Endothelial cell of umbilical vein (primary cell): ENCODE measurements at regions not wholly inside any gene's neighbourhood (a gene's known extent, or its start where the extent isn't known, plus 50 kb on each side); places are given as distances from the start of the nearest gene placed in this dataset.

Experiments used
- EZH2 ChIP-seq: IDR thresholded peaks from 2 replicates; pipeline ENCODE4 v1.6.1; 2012; ENCODE audit warnings: borderline replicate concordance, low read depth, mild to moderate bottlenecking, moderate library complexity, low read length, inconsistent platforms; ENCODE audit not compliant: severe bottlenecking
- GATA2 ChIP-seq: IDR thresholded peaks from 2 replicates; pipeline ENCODE4 v1.7.0; 2011; ENCODE audit warnings: low read depth, mild to moderate bottlenecking, moderate library complexity, mixed read lengths, low read length; ENCODE audit not compliant: insufficient read length, insufficient read depth
- JUN ChIP-seq: IDR thresholded peaks from 2 replicates; pipeline ENCODE4 v1.6.1; 2011; ENCODE audit warnings: borderline replicate concordance, low read depth; ENCODE audit not compliant: insufficient read length, insufficient read depth
- MYC ChIP-seq: IDR thresholded peaks from one replicate; pipeline ENCODE4 v1.6.1; 2011; ENCODE audit warnings: mild to moderate bottlenecking, low read depth, low read length
- POLR2A ChIP-seq: IDR thresholded peaks from 2 replicates; pipeline ENCODE4 v1.6.1; 2012; ENCODE audit warnings: low read depth, mild to moderate bottlenecking, control low read depth, low read length
- POLR2AphosphoS5 ChIP-seq: IDR thresholded peaks from 2 replicates; pipeline ENCODE4 v1.6.1; 2012; ENCODE audit warnings: low read depth, mild to moderate bottlenecking, control low read depth, low read length, moderate library complexity; ENCODE audit not compliant: insufficient read depth
- TF ChIP-seq, protein P1 (sequence below), 2 donors: IDR thresholded peaks; 1 replicate in 1 of 2; 2 replicates in 1 of 2; pipeline ENCODE4 v1.5.1; 2011; ENCODE audit warnings: low read length in 2 of 2, mild to moderate bottlenecking in 2 of 2, moderate library complexity in 2 of 2, control low read depth in 1 of 2, inconsistent platforms in 1 of 2, low read depth in 1 of 2; ENCODE audit not compliant: insufficient read depth in 1 of 2; ENCODE audit errors: extremely low read depth in 1 of 2
- TF ChIP-seq, protein P2 (sequence below): IDR thresholded peaks from 2 replicates; pipeline ENCODE4 v1.6.1; 2011; ENCODE audit not compliant: insufficient read depth, insufficient read length

DNA sequence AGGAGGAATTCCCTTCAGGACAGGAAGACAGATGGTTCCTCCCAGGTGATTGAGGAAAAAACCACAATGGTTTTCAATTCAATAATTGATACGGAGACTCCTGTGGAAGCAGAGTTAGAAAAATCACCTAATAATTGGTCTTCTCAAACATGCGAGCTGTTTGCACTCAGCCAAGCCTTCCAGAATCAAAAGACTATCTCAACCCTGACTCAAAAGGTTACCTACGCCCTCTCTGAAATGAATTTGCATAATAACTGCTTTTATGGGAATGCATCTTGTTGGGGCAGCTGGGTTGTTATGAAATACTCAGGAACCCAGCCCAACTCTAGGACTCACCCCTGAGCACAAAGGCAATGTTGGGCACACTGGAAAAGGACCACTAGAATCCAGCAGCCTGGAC, 66.9 kb upstream of the ARSJ start:
- TF ChIP-seq, protein P1, sequence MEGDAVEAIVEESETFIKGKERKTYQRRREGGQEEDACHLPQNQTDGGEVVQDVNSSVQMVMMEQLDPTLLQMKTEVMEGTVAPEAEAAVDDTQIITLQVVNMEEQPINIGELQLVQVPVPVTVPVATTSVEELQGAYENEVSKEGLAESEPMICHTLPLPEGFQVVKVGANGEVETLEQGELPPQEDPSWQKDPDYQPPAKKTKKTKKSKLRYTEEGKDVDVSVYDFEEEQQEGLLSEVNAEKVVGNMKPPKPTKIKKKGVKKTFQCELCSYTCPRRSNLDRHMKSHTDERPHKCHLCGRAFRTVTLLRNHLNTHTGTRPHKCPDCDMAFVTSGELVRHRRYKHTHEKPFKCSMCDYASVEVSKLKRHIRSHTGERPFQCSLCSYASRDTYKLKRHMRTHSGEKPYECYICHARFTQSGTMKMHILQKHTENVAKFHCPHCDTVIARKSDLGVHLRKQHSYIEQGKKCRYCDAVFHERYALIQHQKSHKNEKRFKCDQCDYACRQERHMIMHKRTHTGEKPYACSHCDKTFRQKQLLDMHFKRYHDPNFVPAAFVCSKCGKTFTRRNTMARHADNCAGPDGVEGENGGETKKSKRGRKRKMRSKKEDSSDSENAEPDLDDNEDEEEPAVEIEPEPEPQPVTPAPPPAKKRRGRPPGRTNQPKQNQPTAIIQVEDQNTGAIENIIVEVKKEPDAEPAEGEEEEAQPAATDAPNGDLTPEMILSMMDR (IDR thresholded peaks at IDR 0.05; ENCODE audit: extremely low read depth in 1 of 2, insufficient read depth in 1 of 2, low read depth in 1 of 2, low read length in 2 of 2) = no peak
- TF ChIP-seq, protein P2, sequence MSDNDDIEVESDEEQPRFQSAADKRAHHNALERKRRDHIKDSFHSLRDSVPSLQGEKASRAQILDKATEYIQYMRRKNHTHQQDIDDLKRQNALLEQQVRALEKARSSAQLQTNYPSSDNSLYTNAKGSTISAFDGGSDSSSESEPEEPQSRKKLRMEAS = no peak
- TF ChIP-seq POLR2AphosphoS5 = no peak
- no peak for TF ChIP-seq POLR2A
- TF ChIP-seq JUN = no peak
- no peak for TF ChIP-seq EZH2
- TF ChIP-seq GATA2 = no peak
- no peak for TF ChIP-seq MYC
